Activated naive CD4-positive, alpha-beta T cell treated with anti-CD3 and anti-CD28 coated beads for 36 hours (primary cell): ENCODE measurements at regions not wholly inside any gene's neighbourhood (a gene's known extent, or its start where the extent isn't known, plus 50 kb on each side); places are given as distances from the start of the nearest gene placed in this dataset.
A peak's percentile ranks its signal among the peaks of the same experiment; 100 is the strongest.

Source experiments
- CTCF ChIA-PET: fragments of 350-600 bp; sonication (Branson Sonifier 250); formaldehyde crosslinking; loops from one replicate; lab custom pipeline; 2021; ENCODE audit warnings: antibody characterized with exemption; lab: Charles Lee
- DNase-seq: peaks from one replicate; pipeline ENCODE4 v3.0.0-alpha.2; 2020
- H3K27ac Mint-ChIP-seq: one replicate; pipeline ENCODE4 v1.8.0; 2021; ENCODE audit warnings: mild to moderate bottlenecking, mixed read lengths
- H3K27me3 Mint-ChIP-seq: one replicate; pipeline ENCODE4 v1.8.0; 2021; ENCODE audit warnings: low read depth, mixed read lengths
- H3K36me3 Mint-ChIP-seq: one replicate; pipeline ENCODE4 v1.8.0; 2021; ENCODE audit warnings: low read depth, mixed read lengths
- H3K4me1 Mint-ChIP-seq: one replicate; pipeline ENCODE4 v1.8.0; 2021; ENCODE audit warnings: low read depth, mixed read lengths
- H3K4me3 Mint-ChIP-seq: one replicate; pipeline ENCODE4 v1.8.0; 2021; ENCODE audit warnings: mild to moderate bottlenecking, moderate library complexity, mixed read lengths
- H3K9me3 Mint-ChIP-seq: one replicate; pipeline ENCODE4 v1.8.0; 2021; ENCODE audit warnings: mixed read lengths
- intact Hi-C: fragments of 100-400 bp; cut with micrococcal nuclease; formaldehyde crosslinking; loops from one replicate; pipeline ENCODE4 v1.15.1; 2023

- intact Hi-C loops = loop anchor here (10.0 kb wide), 2 partner anchors 468 to 752 kb away; partner anchors contain the start of gene PTPN22
Measured at GRCh38 chr1:114342376-114342775, 168.6 kb downstream of the TRIM33 start.

GRCh38 chr1:114341856-114342255 is 169.1 kb downstream of the TRIM33 start:
- no peak overlapping the region for H3K4me3 Mint-ChIP-seq
- intact Hi-C loops = loop anchor here (1.0 to 10.0 kb wide), 3 partner anchors 9 to 753 kb away; partner anchors contain the start of gene PTPN22
- H3K27ac Mint-ChIP-seq = no peak overlapping the region
- H3K36me3 Mint-ChIP-seq = no peaks in the 10 kb centered on the region
- peaks cover 4% of the 10 kb centered on the region for H3K9me3 Mint-ChIP-seq
- no peaks in the 10 kb centered on the region for H3K27me3 Mint-ChIP-seq
- peaks cover 43% of the 10 kb centered on the region for H3K4me1 Mint-ChIP-seq
- CTCF ChIA-PET = no interaction called here
- DNase-seq = no peak

More at GRCh38 chr1:114342376-114342775, 168.6 kb downstream of the TRIM33 start:
- no peaks in the 10 kb centered on the region for H3K27me3 Mint-ChIP-seq
- H3K4me3 Mint-ChIP-seq = no peak overlapping the region
- no peaks in the 10 kb centered on the region for H3K36me3 Mint-ChIP-seq
- peak; percentile 56 for DNase-seq
- no peak overlapping the region for H3K27ac Mint-ChIP-seq
- H3K9me3 Mint-ChIP-seq = peaks cover 4% of the 10 kb centered on the region
- CTCF ChIA-PET = interaction anchor here (0.7 to 1.3 kb wide), 2 partner anchors 60 to 217 kb away, joined by 3 to 4 read pairs; no protein-coding TSS in a partner anchor
- peaks cover 43% of the 10 kb centered on the region for H3K4me1 Mint-ChIP-seq

DNA sequence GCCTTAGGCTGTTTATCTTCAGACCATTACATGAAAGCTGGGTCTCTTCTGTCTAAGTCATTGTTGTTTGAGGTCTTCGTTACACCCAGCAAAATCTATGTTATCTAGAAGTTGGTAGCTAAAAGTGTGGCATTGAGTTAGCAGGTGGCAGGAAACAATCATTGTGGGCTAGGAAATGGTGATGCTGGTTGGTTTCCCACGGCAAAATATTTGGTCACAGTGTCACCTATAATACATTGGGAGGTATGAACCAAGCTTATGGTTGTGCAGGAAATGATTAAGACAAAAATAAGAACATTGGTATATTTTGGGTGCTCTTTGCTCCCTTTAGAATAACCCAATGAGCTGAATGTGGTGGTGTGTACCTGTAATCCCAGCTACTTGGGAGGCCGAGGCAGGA is 169.7 kb downstream of the TRIM33 start:
- no peaks in the 10 kb centered on the region for H3K27me3 Mint-ChIP-seq
- CTCF ChIA-PET = interaction anchor here (0.6 to 0.9 kb wide), 2 partner anchors 11 to 109 kb away, joined by 3 read pairs; no protein-coding TSS in a partner anchor
- intact Hi-C loops = loop anchor here (1.0 to 10.0 kb wide), 3 partner anchors 8 to 754 kb away; partner anchors contain the start of gene PTPN22
- H3K4me3 Mint-ChIP-seq = no peak overlapping the region
- peak; percentile 62 for DNase-seq
- H3K36me3 Mint-ChIP-seq = no peaks in the 10 kb centered on the region
- H3K27ac Mint-ChIP-seq = peak overlapping the region; percentile 51
- H3K9me3 Mint-ChIP-seq = peaks cover 4% of the 10 kb centered on the region
- H3K4me1 Mint-ChIP-seq = peaks cover 41% of the 10 kb centered on the region

DNA sequence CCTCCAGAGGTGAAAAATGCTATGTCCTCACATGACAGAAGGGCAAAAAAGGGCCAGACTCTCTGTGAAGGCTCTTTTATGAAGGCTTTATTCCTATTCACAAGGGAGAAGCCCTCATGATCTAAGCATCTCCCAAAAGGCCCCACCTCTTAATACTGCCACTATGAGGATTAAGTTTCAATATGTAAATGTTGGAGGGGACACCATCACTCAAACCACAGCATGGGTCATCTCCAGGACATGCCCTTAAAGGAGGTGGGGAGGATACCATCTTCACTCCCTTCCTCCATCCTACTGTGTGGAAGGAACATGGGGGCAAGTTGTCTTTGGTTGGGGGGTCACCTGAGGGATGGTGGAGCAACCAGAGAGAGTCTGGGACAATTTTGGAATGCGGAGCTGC is 170.1 kb downstream of the TRIM33 start:
- Mint-ChIP-seq H3K27ac (no peak overlapping the region), H3K4me3 (no peak overlapping the region), H3K27me3 (no peaks in the 10 kb centered on the region), H3K36me3 (no peaks in the 10 kb centered on the region), H3K4me1 (peaks cover 40% of the 10 kb centered on the region), H3K9me3 (peaks cover 4% of the 10 kb centered on the region)
- intact Hi-C loops = loop anchor here (1.0 to 10.0 kb wide), 3 partner anchors 8 to 754 kb away; partner anchors contain the start of gene PTPN22
- no peak for DNase-seq
- CTCF ChIA-PET = interaction anchor here (0.6 to 0.9 kb wide), 2 partner anchors 10 to 109 kb away, joined by 3 read pairs; no protein-coding TSS in a partner anchor

DNA sequence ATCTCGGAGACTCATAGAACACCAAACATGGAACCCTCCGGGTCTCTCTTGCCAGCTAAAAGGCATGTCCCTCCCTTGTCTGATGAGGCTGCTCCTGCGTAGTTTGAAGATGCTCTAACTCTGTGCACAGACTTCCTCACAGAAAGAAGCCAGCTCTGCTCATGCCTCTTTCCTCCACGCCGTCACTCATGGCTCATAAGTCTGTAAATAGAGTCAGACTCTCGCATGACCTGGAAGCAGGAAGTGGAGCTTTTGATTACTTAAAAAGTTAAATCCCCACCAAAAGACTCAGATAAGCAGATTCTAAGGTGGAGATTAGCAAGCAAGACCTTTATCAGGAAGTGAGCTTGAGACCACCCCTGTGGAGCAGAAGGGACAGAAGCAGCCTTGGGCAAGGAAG is 171.6 kb downstream of the TRIM33 start:
- peaks cover 47% of the 10 kb centered on the region for H3K4me1 Mint-ChIP-seq

GRCh38 chr1:114338191-114338890 is 172.7 kb downstream of the TRIM33 start:
- CTCF ChIA-PET = interaction anchor here (0.6 to 1.9 kb wide), 4 partner anchors 8 to 242 kb away, joined by 3 to 6 read pairs (median 4); no protein-coding TSS in a partner anchor
- Mint-ChIP-seq H3K27ac (no peak overlapping the region), H3K9me3 (peaks cover 4% of the 10 kb centered on the region), H3K4me1 (peaks cover 56% of the 10 kb centered on the region), H3K36me3 (no peaks in the 10 kb centered on the region), H3K4me3 (no peak overlapping the region), H3K27me3 (no peaks in the 10 kb centered on the region)
- no peak for DNase-seq
- intact Hi-C loops = no loop called here

More for the DNA sequence above, 171.6 kb downstream of the TRIM33 start:
- intact Hi-C loops = no loop called here
- Mint-ChIP-seq H3K27ac (no peak overlapping the region), H3K4me3 (no peak overlapping the region), H3K36me3 (no peaks in the 10 kb centered on the region), H3K9me3 (peaks cover 4% of the 10 kb centered on the region), H3K27me3 (no peaks in the 10 kb centered on the region)
- CTCF ChIA-PET = interaction anchor here (0.5 to 1.9 kb wide), 5 partner anchors 9 to 48 kb away, joined by 3 to 6 read pairs (median 3); no protein-coding TSS in a partner anchor
- DNase-seq = peak; percentile 41

DNA sequence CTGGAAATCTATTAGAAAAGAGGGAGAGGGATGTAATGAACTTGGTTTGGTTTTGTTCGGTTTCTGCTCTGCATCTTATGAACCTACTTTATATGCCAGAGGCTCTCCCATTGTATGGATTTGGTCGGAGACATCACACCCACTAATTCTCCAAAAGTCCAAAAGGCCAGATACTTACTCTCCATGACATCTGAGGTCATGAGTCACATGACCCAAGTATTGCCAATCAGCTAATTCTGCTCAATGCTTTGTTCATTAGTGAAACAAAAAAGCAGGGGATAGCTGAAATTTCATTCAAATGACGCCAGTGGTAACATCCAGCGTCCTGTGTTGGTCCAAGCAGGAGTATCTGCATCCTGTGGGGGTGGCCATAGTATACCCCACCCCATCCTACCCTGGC is 173.6 kb downstream of the TRIM33 start:
- no peak overlapping the region for H3K4me3 Mint-ChIP-seq
- CTCF ChIA-PET = interaction anchor here (0.6 to 0.7 kb wide), 2 partner anchors 35 to 242 kb away, joined by 3 to 6 read pairs; no protein-coding TSS in a partner anchor
- no peak overlapping the region for H3K27ac Mint-ChIP-seq
- no peaks in the 10 kb centered on the region for H3K27me3 Mint-ChIP-seq
- H3K9me3 Mint-ChIP-seq = peaks cover 4% of the 10 kb centered on the region
- H3K36me3 Mint-ChIP-seq = no peaks in the 10 kb centered on the region
- DNase-seq = no peak
- intact Hi-C loops = no loop called here
- H3K4me1 Mint-ChIP-seq = peaks cover 55% of the 10 kb centered on the region

- CTCF ChIA-PET = no interaction called here
- no peak for DNase-seq
Measured at GRCh38 chr1:114336360-114336759, 174.6 kb downstream of the TRIM33 start.

GRCh38 chr1:114335273-114335672 is 175.7 kb downstream of the TRIM33 start:
- H3K27ac Mint-ChIP-seq = no peak overlapping the region
- peaks cover 56% of the 10 kb centered on the region for H3K4me1 Mint-ChIP-seq
- no peaks in the 10 kb centered on the region for H3K9me3 Mint-ChIP-seq
- no peak overlapping the region for H3K4me3 Mint-ChIP-seq
- no peaks in the 10 kb centered on the region for H3K27me3 Mint-ChIP-seq
- H3K36me3 Mint-ChIP-seq = no peaks in the 10 kb centered on the region
- DNase-seq = no peak
- CTCF ChIA-PET = interaction anchor here (1.8 to 1.9 kb wide), 2 partner anchors 11 to 35 kb away, joined by 4 to 15 read pairs; no protein-coding TSS in a partner anchor
- intact Hi-C loops = no loop called here

More at GRCh38 chr1:114336360-114336759, 174.6 kb downstream of the TRIM33 start:
- Mint-ChIP-seq H3K27me3 (no peaks in the 10 kb centered on the region), H3K9me3 (peaks cover 2% of the 10 kb centered on the region), H3K36me3 (no peaks in the 10 kb centered on the region), H3K4me3 (no peak overlapping the region), H3K4me1 (peaks cover 55% of the 10 kb centered on the region), H3K27ac (no peak overlapping the region)
- intact Hi-C loops = no loop called here

DNA sequence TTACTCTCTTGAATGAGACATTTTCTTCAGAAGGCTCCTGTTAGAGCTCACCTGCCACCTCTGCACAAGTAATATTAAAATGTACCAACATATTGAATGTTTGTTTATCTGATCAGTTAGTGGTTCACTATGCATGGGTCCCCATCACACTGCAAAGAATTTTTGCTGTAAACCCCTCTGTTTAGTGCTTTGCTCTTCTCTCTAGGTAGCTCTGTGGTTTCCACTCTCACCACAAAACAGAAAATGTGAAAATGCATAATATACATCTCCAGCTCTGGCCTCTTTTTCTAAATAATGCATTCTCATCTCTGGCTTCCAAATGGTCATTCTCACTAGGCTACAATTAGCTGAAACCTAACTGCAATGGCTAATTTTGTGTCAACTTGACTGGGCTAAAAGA is 176.7 kb downstream of the TRIM33 start:
- CTCF ChIA-PET = interaction anchor here (0.6 to 1.9 kb wide), 4 partner anchors 12 to 241 kb away, joined by 3 to 15 read pairs (median 4); no protein-coding TSS in a partner anchor
- no peak for DNase-seq
- peaks cover 51% of the 10 kb centered on the region for H3K4me1 Mint-ChIP-seq

GRCh38 chr1:114333690-114334089 is 177.3 kb downstream of the TRIM33 start:
- Mint-ChIP-seq H3K27me3 (no peaks in the 10 kb centered on the region), H3K4me1 (peaks cover 48% of the 10 kb centered on the region), H3K9me3 (no peaks in the 10 kb centered on the region), H3K4me3 (no peak overlapping the region), H3K27ac (no peak overlapping the region), H3K36me3 (no peaks in the 10 kb centered on the region)
- CTCF ChIA-PET = interaction anchor here (1.0 to 1.8 kb wide), 2 partner anchors 12 to 242 kb away, joined by 3 to 15 read pairs; no protein-coding TSS in a partner anchor
- intact Hi-C loops = loop anchor here (1.0 kb wide), 1 partner anchor 8 kb away; no protein-coding TSS in a partner anchor
- DNase-seq = no peak

More for the DNA sequence above, 176.7 kb downstream of the TRIM33 start:
- intact Hi-C loops = no loop called here
- Mint-ChIP-seq H3K27ac (no peak overlapping the region), H3K9me3 (no peaks in the 10 kb centered on the region), H3K27me3 (no peaks in the 10 kb centered on the region), H3K36me3 (no peaks in the 10 kb centered on the region), H3K4me3 (no peak overlapping the region)

DNA sequence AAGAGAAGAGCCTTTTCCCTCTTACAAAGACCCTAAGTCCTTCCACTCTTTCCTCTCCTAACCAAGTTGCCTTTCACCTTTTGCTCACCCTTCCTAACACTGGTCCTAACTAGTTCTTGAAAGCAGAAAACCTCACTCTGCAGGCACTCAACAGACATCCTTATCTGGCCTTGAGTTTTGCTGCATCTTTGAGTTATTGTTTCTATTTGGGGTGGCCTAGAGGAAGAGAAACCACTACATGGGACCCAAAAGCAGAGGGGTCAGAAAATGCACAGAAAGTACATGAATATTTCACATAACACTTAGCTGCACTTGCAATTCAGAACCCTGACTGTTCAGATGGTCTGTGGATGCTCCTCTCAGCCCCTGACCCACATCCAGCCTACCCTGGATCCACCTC is 178.3 kb upstream of the SYT6 start:
- Mint-ChIP-seq H3K4me1 (peaks cover 48% of the 10 kb centered on the region), H3K27me3 (no peaks in the 10 kb centered on the region), H3K4me3 (no peak overlapping the region), H3K27ac (no peak overlapping the region), H3K36me3 (no peaks in the 10 kb centered on the region), H3K9me3 (no peaks in the 10 kb centered on the region)
- intact Hi-C loops = no loop called here
- CTCF ChIA-PET = interaction anchor here (1.0 to 1.5 kb wide), 3 partner anchors 14 to 52 kb away, joined by 4 to 12 read pairs (median 6); no protein-coding TSS in a partner anchor
- DNase-seq = no peak
